H9 (cell line): ENCODE measurements at regions not wholly inside any gene's neighbourhood (a gene's known extent, or its start where the extent isn't known, plus 50 kb on each side); places are given as distances from the start of the nearest gene placed in this dataset.

Source experiments
- DNase-seq: peaks from one replicate; pipeline ENCODE4 v3.0.0-alpha.2; 2017
- H2AFZ ChIP-seq: one replicate; pipeline ENCODE4 v1.6.1; 2013; ENCODE audit warnings: mild to moderate bottlenecking, low read length, control low read depth, moderate library complexity
- H2AK5ac ChIP-seq: 2 replicates; pipeline ENCODE4 v1.6.1; 2013; ENCODE audit warnings: low read length, control low read depth, mixed read lengths; ENCODE audit not compliant: insufficient read length
- H2BK120ac ChIP-seq: one replicate; pipeline ENCODE4 v1.6.1; 2013; ENCODE audit warnings: low read depth, mild to moderate bottlenecking, low read length, control low read depth, inconsistent platforms; ENCODE audit not compliant: poor library complexity, severe bottlenecking
- H2BK12ac ChIP-seq: 2 replicates; pipeline ENCODE4 v1.6.1; 2013; ENCODE audit warnings: low read length, control low read depth, mixed read lengths, low read depth; ENCODE audit not compliant: insufficient read length
- H2BK15ac ChIP-seq: 2 replicates; pipeline ENCODE4 v1.6.1; 2013; ENCODE audit warnings: low read depth, low read length, control low read depth
- H2BK20ac ChIP-seq: one replicate; pipeline ENCODE4 v1.6.1; 2013; ENCODE audit warnings: low read depth, mild to moderate bottlenecking, low read length, control low read depth, inconsistent platforms; ENCODE audit not compliant: poor library complexity, severe bottlenecking
- H2BK5ac ChIP-seq: 2 replicates; pipeline ENCODE4 v1.6.1; 2013; ENCODE audit warnings: low read length, control low read depth, mixed read lengths; ENCODE audit not compliant: insufficient read length
- H3K14ac ChIP-seq: 2 replicates; pipeline ENCODE4 v1.6.1; 2013; ENCODE audit warnings: low read length, control low read depth; ENCODE audit not compliant: insufficient read depth
- H3K18ac ChIP-seq: 2 replicates; pipeline ENCODE4 v1.6.1; 2013; ENCODE audit warnings: low read depth, mild to moderate bottlenecking, mixed read lengths, low read length, control low read depth; ENCODE audit not compliant: insufficient read length
- H3K23ac ChIP-seq: 2 replicates; pipeline ENCODE4 v1.6.1; 2013; ENCODE audit warnings: low read length, control low read depth, mixed read lengths, low read depth; ENCODE audit not compliant: insufficient read length
- H3K23me2 ChIP-seq: 2 replicates; pipeline ENCODE4 v1.6.1; 2013; ENCODE audit warnings: low read depth, mild to moderate bottlenecking, mixed read lengths, low read length, control low read depth; ENCODE audit not compliant: insufficient read length, poor library complexity, severe bottlenecking
- H3K27ac ChIP-seq: 2 replicates; pipeline ENCODE4 v1.5.1; 2013; ENCODE audit warnings: low read length, control low read depth, mixed read lengths, low read depth; ENCODE audit not compliant: insufficient read length
- H3K27me3 ChIP-seq: 2 replicates; pipeline ENCODE4 v1.6.1; 2013; ENCODE audit warnings: low read length, control low read depth, inconsistent platforms; ENCODE audit not compliant: insufficient read depth
- H3K4ac ChIP-seq: 2 replicates; pipeline ENCODE4 v1.6.1; 2013; ENCODE audit warnings: low read depth, mild to moderate bottlenecking, control low read depth, inconsistent platforms, low read length, moderate library complexity
- H3K4me1 ChIP-seq: 2 replicates; pipeline ENCODE4 v1.6.1; 2013; ENCODE audit warnings: low read length, control low read depth, inconsistent platforms; ENCODE audit not compliant: insufficient read depth
- H3K4me2 ChIP-seq: 2 replicates; pipeline ENCODE4 v1.6.1; 2013; ENCODE audit warnings: low read length, control low read depth, mixed read lengths; ENCODE audit not compliant: insufficient read length, insufficient read depth
- H3K56ac ChIP-seq: 2 replicates; pipeline ENCODE4 v1.6.1; 2013; ENCODE audit warnings: low read depth, mild to moderate bottlenecking, mixed read lengths, low read length, control low read depth; ENCODE audit not compliant: insufficient read length
- H3K79me1 ChIP-seq: 2 replicates; pipeline ENCODE4 v1.6.1; 2013; ENCODE audit warnings: low read depth, mild to moderate bottlenecking, moderate library complexity, low read length, control low read depth, inconsistent platforms; ENCODE audit not compliant: insufficient read depth, poor library complexity, severe bottlenecking
- H3K79me2 ChIP-seq: 2 replicates; pipeline ENCODE4 v1.6.1; 2013; ENCODE audit warnings: low read length, control low read depth, inconsistent platforms; ENCODE audit not compliant: insufficient read depth
- H3K9ac ChIP-seq: 2 replicates; pipeline ENCODE4 v1.6.1; 2013; ENCODE audit warnings: low read length, control low read depth, mixed read lengths; ENCODE audit not compliant: insufficient read length; ENCODE audit errors: extremely low read depth
- H3K9me3 ChIP-seq: one replicate; pipeline ENCODE4 v1.6.1; 2013; ENCODE audit warnings: low read depth, low read length, inconsistent platforms; ENCODE audit not compliant: control insufficient read depth
- H3T11ph ChIP-seq: one replicate; pipeline ENCODE4 v1.6.1; 2013; ENCODE audit warnings: mild to moderate bottlenecking, low read length, control low read depth, inconsistent platforms
- H4K20me1 ChIP-seq: one replicate; pipeline ENCODE4 v1.6.1; 2013; ENCODE audit not compliant: control insufficient read depth, insufficient read length, insufficient read depth
- H4K5ac ChIP-seq: 2 replicates; pipeline ENCODE4 v1.6.1; 2013; ENCODE audit warnings: low read depth, mild to moderate bottlenecking, mixed read lengths, low read length, control low read depth; ENCODE audit not compliant: insufficient read length
- H4K8ac ChIP-seq: replicated peaks from 2 replicates; pipeline ENCODE4 v1.6.1; 2013; ENCODE audit warnings: low read length, control low read depth, mixed read lengths, low read depth; ENCODE audit not compliant: insufficient read length
- H4K91ac ChIP-seq: 2 replicates; pipeline ENCODE4 v1.6.1; 2013; ENCODE audit warnings: low read depth, mild to moderate bottlenecking, moderate library complexity, mixed read lengths, low read length, control low read depth; ENCODE audit not compliant: insufficient read length
- H3K27ac Mint-ChIP-seq, 3 experiments: 2 replicates in 2 of 3; 3 replicates in 1 of 3; pipeline ENCODE4 v1.8.0; 2020 to 2021; ENCODE audit warnings: mixed read lengths in 3 of 3, mild to moderate bottlenecking in 1 of 3, moderate library complexity in 1 of 3
- H3K27me3 Mint-ChIP-seq: 2 replicates; pipeline ENCODE4 v1.8.0; 2021; ENCODE audit warnings: low read depth, mild to moderate bottlenecking, moderate library complexity, mixed read lengths
- H3K36me3 Mint-ChIP-seq, 3 experiments: 2 replicates in 2 of 3; 3 replicates in 1 of 3; pipeline ENCODE4 v1.8.0; 2020 to 2021; ENCODE audit warnings: low read depth in 3 of 3, mixed read lengths in 3 of 3; ENCODE audit not compliant: insufficient read depth in 1 of 3
- H3K4me1 Mint-ChIP-seq, 2 experiments: 2 replicates each; pipeline ENCODE4 v1.8.0; 2020; ENCODE audit warnings: mixed read lengths in 2 of 2
- H3K4me3 Mint-ChIP-seq, 2 experiments: 2 replicates in 1 of 2; 3 replicates in 1 of 2; pipeline ENCODE4 v1.8.0; 2020 to 2021; ENCODE audit warnings: mild to moderate bottlenecking in 2 of 2, mixed read lengths in 2 of 2, moderate library complexity in 1 of 2
- H3K9me3 Mint-ChIP-seq, 2 experiments: 2 replicates in 1 of 2; 3 replicates in 1 of 2; pipeline ENCODE4 v1.8.0; 2020; ENCODE audit warnings: mild to moderate bottlenecking in 2 of 2, mixed read lengths in 2 of 2, moderate library complexity in 1 of 2
- TF ChIP-seq, protein P1 (sequence below): fragments of 200-600 bp; sonication (generic); conservative IDR thresholded peaks from 3 replicates; pipeline ENCODE4 v1.8.0; 2021; ENCODE audit warnings: antibody characterized with exemption, mild to moderate bottlenecking

DNA sequence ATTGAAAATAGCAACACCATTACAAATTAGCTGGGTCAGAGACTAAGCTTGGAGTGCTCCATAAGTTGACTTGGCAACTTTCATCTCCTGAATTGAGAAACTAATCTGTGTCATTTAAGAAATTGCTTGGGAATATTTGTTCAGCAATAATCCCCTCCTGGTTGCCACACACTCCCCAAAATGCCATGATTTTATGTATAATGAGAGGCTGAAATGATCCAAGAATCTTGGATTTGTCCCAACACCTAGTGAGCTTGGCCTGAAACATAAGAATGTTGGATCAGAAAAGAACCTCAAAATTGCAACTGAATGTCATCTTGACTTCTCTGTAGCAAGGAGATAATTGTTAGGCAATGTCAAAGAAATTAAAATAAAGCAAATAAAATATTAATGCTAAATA lies 805.9 kb upstream of the ADAMTS5 start:
- Histone ChIP-seq H4K5ac (no peak overlapping the region), H3K23ac (no peak overlapping the region), H2BK20ac (no peak overlapping the region), H2AK5ac (no peak overlapping the region), H4K8ac (no peak overlapping the region), H2BK15ac (no peak overlapping the region), H3K9ac (no peak overlapping the region), H3K27me3 (no peaks in the 10 kb centered on the region), H3K18ac (no peak overlapping the region), H3K56ac (no peak overlapping the region), H3K27ac (no peak overlapping the region), H4K20me1 (no peaks in the 10 kb centered on the region), H2BK5ac (no peak overlapping the region), H2BK120ac (no peak overlapping the region), H3K4ac (no peak overlapping the region), H3K23me2 (no peaks in the 10 kb centered on the region), H3K14ac (no peak overlapping the region), H2AFZ (no peak overlapping the region), H2BK12ac (no peak overlapping the region), H3K79me1 (no peaks in the 10 kb centered on the region), H3K4me1 (no peaks in the 10 kb centered on the region), H3T11ph (no peak overlapping the region), H3K4me2 (no peak overlapping the region), H4K91ac (no peak overlapping the region), H3K9me3 (no peaks in the 10 kb centered on the region), H3K79me2 (no peaks in the 10 kb centered on the region)
- no peak for DNase-seq
- H3K9me3 Mint-ChIP-seq = no peaks in the 10 kb centered on the region; a peak in 1 of 5 replicates
- H3K4me1 Mint-ChIP-seq = no peaks in the 10 kb centered on the region
- H3K36me3 Mint-ChIP-seq = no peaks in the 10 kb centered on the region
- no peak overlapping the region for H3K4me3 Mint-ChIP-seq
- H3K27me3 Mint-ChIP-seq = no peaks in the 10 kb centered on the region
- H3K27ac Mint-ChIP-seq = no peak overlapping the region
- TF ChIP-seq, protein P1, sequence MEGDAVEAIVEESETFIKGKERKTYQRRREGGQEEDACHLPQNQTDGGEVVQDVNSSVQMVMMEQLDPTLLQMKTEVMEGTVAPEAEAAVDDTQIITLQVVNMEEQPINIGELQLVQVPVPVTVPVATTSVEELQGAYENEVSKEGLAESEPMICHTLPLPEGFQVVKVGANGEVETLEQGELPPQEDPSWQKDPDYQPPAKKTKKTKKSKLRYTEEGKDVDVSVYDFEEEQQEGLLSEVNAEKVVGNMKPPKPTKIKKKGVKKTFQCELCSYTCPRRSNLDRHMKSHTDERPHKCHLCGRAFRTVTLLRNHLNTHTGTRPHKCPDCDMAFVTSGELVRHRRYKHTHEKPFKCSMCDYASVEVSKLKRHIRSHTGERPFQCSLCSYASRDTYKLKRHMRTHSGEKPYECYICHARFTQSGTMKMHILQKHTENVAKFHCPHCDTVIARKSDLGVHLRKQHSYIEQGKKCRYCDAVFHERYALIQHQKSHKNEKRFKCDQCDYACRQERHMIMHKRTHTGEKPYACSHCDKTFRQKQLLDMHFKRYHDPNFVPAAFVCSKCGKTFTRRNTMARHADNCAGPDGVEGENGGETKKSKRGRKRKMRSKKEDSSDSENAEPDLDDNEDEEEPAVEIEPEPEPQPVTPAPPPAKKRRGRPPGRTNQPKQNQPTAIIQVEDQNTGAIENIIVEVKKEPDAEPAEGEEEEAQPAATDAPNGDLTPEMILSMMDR = no peak
